Stimulated activated CD4-positive, alpha-beta T cell treated with anti-CD3 and anti-CD28 coated beads, Interleukin-4, amount 100 ng/mL, for 48 hours (primary cell): ENCODE measurements at regions not wholly inside any gene's neighbourhood (a gene's known extent, or its start where the extent isn't known, plus 50 kb on each side); places are given as distances from the start of the nearest gene placed in this dataset.
"Not testable (repeated sequence)": the region's sequence is repeated elsewhere in the genome, so short reads cannot be mapped to it uniquely, and the experiment has no call there.

ENCODE experiments used
- DNase-seq, 2 donors: peaks; one replicate each; pipeline ENCODE4 v3.0.0-alpha.2; 2020; ENCODE audit warnings: low read depth in 2 of 2

- no peak for DNase-seq
Measured at GRCh38 chr4:98828801-98829200, 100.1 kb downstream of the EIF4E start.

GRCh38 chr4:98827661-98828060 is 101.3 kb downstream of the EIF4E start:
- no peak for DNase-seq

DNA sequence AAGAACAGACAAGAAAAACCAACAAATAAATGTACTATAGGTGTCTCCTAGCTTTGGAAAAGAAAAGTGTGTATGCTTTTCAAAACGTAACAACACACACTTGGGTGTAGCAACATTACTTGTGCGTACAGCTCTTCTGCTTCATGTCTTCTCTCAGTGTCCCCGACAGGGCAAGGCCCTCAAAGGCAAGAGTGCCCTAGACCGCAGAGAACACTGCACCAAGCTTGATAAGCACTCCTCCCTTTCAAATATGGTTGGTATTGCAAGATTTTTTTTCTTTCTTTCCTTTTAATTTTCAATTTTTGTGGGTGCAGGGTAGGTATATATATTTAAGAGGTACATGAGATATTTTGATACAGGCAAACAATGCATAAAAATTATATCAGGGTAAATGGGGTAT is 106.8 kb downstream of the EIF4E start:
- DNase-seq = no peak

DNA sequence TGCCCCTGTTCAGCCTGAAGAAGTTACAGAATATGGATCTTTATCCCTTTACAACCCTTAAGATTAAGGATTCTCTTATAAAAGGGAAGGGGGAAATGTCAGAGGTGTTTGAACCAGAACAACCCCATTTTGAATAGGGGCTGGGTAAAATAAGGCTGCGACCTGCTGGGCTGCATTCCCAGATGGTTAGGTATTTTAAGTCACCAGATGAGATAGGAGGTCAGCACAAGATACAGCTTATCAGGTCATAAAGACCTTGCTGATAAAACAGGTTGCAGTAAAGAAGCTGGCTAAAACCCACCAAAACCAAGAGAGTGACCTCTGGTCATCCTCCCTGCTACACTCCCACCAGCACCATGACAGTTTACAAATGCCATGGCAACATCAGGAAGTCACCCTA is 110.8 kb downstream of the EIF4E start:
- DNase-seq = not testable (repeated sequence)

- no peak for DNase-seq
Measured at GRCh38 chr4:98816816-98817215, 112.1 kb downstream of the EIF4E start.

GRCh38 chr4:98816386-98816785 is 112.5 kb downstream of the EIF4E start:
- DNase-seq = no peak

- DNase-seq = no peak
Measured at GRCh38 chr4:98804403-98804802, 124.5 kb downstream of the EIF4E start.

DNA sequence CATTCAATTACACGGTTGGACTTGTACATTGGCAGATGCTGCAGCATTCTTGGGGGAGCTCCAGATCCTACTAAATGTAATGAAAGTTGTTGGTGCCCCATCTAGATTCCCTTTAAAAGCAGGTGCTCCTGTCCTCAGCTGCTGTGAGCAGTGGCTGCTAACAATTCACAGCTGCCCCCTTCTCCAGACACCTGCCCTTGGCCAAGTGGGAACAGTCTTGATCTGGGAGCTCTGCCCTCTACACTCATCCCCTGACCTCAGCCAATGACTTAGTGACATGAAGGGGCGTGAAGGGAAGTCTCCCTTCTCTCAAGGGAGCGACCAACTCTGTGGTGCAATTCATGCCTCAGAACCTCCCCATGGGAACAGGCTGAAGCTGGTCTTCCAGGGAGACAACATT is 125.7 kb downstream of the EIF4E start:
- DNase-seq = no peak

DNA sequence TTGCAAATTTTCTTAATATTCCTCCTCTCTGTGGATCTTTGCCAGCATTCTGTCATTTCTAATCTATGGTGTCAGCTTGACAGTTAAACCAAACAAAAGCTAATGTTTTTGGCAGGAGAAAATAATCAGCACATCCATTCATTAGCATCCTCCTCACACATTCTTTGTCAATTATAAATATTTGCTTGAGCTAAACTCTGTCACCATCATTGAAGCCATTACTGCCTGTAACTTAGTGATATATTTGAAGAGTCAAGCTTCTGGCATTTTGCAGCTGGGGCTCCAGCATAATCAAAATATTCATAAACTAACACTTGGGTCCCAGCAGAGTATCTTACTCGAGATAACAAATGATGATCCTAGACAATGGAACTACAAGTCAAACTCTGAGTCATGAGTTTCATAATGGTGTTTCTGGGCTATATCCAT is 126.1 kb downstream of the EIF4E start:
- no peak for DNase-seq

GRCh38 chr4:98801259-98801725 is 127.6 kb downstream of the EIF4E start:
- no peak for DNase-seq

DNA sequence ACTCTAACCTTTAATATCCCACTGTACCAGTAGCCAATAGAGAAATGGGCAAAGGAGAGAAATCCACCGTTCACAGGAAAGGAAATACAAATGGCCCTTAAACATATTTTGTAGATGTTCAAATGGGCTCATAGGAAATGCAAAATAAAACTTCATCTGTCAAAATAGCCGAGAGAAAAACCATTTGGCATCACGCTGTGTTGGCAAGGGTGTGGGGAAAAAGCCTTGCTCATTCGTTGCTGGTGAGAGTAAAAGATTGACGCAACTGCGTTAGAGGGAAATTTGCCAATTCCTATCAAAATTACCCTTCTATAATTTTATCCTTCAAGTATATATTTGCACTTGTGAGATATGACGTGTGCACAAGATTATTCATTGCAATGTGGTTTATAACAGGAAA is 131.9 kb downstream of the EIF4E start:
- DNase-seq = no peak

- peak; percentile 18 to 46 for DNase-seq
Measured at GRCh38 chr4:98794565-98795205, 134.2 kb downstream of the EIF4E start.

DNA sequence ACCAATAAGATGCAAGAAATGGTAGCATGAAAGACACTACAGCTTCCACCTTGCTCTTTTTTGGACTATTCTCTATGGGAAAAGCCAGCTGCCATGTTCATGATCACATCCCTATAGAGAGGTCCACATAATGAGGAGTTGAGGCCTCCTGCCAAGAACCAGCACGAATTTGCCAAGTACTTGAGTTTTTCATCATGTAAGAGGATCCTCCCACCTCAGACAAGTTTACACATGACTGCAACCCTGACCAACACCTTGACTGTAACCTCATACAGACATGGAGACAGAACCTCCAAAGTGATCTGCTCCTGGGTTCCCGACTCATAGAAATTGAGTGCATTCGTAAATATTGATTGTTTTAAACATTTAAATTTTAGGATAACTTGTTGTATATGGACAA is 135.2 kb upstream of the TSPAN5 start:
- DNase-seq = no peak

GRCh38 chr4:98786866-98787265 is 128.5 kb upstream of the TSPAN5 start:
- DNase-seq = no peak

GRCh38 chr4:98784947-98785706 is 126.7 kb upstream of the TSPAN5 start:
- no peak for DNase-seq

GRCh38 chr4:98781641-98782357 is 123.4 kb upstream of the TSPAN5 start:
- DNase-seq = no peak

GRCh38 chr4:98780926-98781325 is 122.5 kb upstream of the TSPAN5 start:
- no peak for DNase-seq

GRCh38 chr4:98779088-98779487 is 120.7 kb upstream of the TSPAN5 start:
- no peak for DNase-seq

DNA sequence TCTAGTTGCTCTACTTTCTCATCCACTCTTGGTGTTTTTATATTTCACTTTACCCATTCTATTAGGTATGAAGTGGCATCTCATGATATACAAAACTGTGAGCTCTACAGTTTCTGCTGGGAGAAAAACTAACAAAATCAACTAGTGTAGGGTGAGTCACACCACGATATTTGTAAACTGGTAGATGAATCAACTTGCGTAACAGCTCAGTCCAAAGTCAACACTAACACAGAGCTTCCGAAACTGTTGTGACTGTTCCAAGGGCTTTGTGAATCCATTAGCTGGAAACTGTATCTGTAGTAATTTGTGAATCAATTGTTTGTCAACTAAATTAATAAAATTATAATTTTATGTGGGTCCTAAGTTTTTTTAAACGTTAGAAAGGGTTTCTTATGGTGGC is 119.8 kb upstream of the TSPAN5 start:
- DNase-seq = no peak

DNA sequence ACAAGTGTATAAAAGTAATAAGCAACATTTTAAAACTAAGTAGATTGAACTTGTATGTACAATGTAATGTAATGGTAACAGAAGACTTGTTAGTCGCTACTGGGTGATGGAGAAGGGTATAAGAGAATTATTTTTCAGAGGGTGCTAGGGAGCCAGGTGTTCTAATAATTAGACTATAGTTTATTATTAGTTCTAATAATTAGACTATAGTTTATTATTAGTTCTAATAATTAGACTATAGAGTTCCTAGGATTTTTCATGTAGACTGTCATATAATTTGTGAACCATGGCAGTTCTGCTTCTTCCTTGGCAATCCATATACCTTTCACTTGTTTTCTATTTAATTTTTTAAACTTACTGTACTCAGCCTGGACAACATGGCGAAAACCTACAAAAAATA is 117.3 kb upstream of the TSPAN5 start:
- DNase-seq = no peak

- DNase-seq = no peak
Measured at GRCh38 chr4:98773638-98774037, 115.2 kb upstream of the TSPAN5 start.

DNA sequence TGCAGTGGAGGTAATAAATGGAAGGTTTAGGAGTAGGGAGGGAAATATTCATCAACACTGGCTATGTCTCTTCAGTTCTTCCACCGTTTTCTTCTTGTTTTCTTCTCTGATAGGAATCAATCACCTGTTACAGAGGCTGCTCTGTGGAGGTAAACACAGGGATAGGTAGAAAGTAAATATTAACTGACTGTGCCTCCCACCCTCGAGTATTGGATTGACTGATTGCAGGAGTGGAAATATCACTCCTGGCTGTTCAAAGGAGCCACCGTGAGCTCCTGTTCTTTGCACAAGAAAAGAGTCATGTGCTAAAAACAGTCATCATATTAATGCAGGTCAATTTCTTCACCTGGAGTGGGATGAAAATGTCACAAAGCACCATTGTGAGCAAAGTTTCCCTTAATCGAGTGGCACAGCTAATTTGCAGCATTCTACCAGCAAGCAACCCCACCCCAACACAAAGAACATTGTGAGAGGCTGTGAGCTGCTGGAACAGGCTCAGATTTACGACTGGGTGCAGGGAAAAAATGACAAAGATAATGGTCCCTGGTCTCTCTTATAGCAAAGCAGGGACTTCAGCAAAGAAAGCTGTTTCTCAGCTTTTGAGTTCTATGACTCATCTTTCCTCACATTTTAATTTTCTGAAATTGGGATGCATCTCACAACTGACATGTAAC is 113.7 kb upstream of the TSPAN5 start:
- no peak for DNase-seq
